ENCODE measurements at regions not wholly inside any gene's neighbourhood (a gene's known extent, or its start where the extent isn't known, plus 50 kb on each side); places are given as distances from the start of the nearest gene placed in this dataset.
A peak's percentile ranks its signal among the peaks of the same experiment; 100 is the strongest.
"Not testable (repeated sequence)": the region's sequence is repeated elsewhere in the genome, so short reads cannot be mapped to it uniquely, and the experiment has no call there.

- DNase-seq, result no peak
Observed at GRCh38 chr17:64771980-64772844, 110.1 kb upstream of the SMURF2 start.

DNA sequence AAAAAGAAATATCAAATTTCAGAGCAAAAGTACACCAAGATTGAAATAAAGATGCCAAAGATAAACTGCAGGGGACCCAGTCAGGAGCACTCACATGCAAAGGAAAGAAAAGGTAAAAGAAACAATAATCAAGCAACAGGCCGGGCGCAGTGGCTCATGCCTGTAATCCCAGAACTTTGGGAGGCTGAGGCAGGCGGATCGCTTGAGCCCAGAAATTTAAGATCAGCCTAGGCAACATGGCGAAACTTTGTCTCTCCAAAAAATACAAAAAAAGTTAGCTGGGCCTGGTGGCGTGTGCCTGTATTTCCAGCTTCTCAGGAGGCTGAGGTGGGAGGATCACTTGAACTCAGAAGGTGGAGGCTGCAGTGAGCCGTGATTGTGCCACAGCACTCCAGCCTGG is 107.6 kb upstream of the SMURF2 start:
- no peak for DNase-seq

GRCh38 chr17:64767269-64767997 is 105.3 kb upstream of the SMURF2 start:
- DNase-seq, result no peak

DNA sequence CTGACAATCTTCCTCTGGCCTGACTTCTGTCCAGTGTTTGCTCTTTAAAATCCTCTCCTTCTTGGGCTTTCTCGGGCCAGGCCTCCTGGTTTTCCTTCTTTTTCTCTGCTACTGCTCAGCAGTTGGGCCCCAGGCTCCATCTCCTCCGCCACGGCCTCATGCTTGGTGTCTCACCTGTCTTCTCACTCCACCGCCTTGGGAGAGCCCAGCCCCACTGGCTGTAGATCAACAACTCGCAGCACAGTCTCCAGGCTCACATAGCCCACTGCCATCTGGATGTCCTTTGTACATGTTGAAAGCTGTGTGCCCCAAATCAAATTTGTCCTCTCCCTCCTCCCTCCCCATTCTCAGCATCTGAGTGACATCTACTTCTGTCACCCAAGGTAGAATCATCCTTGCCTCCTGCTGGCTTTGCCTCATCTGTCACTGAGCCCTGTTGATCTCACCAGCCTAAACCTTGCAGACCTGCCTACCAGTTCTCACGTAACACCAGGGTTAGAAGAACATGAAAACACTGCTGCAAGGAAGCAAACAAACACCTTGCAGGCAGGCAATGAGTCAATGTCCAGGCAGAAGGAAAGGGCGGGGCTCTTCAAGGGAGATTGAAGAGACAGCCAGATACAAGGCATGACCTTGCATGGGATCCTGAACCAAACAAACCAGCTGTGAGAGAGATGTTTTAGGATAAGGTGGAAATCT is 103.2 kb upstream of the SMURF2 start:
- DNase-seq, result no peak

DNA sequence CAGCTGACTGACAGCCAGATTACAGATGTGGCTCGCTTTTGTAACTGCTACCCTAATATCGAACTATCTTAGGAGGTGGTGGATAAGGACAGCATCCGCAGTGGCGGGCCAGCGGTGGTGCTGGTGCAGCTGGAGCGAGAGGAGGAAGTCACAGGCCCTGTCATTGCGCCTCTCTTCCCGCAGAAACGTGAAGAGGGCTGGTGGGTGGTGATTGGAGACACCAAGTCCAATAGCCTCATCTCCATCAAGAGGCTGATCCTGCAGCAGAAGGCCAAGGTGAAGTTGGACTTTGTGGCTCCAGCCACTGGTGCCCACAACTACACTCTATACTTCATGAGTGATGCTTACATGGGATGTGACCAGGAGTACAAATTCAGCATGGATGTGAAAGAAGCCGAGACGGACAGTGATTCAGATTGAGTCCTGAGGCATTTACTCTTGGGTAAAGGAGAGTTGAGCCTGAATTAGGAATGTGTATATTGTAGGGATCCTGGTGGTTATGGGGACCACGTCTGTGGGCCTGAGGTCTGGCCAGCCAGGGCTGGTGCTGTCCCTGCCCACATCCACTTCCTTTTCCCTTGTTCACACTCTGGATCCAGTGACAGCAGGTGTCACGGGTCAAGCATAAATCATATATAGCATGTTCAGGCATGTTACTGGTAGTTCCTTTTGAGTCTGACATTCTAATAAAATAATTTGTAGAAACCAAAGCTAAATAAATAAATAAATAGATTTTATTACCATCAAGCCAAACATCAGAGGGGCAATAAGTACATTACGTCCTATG is 89.0 kb upstream of the SMURF2 start:
- DNase-seq, result no peak

DNA sequence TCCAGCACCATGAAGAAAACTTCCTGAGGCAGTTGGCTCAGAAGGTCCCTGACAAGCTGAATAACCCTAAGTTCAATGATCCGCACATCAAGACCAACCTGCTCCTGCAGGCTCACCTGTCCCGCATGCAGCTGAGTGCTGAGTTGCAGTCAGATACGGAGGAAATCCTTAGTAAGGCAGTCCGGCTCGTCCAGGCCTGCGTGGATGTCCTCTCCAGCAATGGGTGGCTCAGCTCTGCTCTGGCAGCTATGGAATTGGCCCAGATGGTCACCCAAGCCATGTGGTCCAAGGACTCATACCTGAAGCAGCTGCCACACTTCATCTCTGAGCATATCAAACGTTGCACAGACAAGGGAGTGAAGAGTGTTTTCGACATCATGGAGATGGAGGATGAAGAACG is 88.4 kb upstream of the SMURF2 start:
- no peak for DNase-seq

DNA sequence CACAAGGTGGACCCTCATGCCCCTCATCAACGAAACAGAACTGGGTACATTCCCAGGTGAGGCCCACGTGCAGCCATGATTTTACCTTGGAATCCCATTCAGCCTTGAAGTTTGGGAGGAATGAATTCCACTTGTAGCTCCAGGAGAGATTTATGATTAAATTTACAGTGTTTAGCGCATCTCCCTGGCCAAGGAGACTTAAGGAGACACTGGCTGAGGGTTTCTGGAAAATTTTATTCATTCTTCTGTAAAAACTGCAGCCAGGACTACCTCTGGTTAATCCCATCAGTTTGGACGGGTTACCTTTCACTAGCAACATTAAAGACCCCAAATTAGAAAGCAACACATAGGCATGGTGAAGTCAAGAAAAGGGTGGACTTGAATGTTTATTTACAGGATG is 87.2 kb upstream of the SMURF2 start:
- DNase-seq, result no peak

GRCh38 chr17:64747938-64748540 is 85.9 kb upstream of the SMURF2 start:
- DNase-seq, result peak; percentile 28

DNA sequence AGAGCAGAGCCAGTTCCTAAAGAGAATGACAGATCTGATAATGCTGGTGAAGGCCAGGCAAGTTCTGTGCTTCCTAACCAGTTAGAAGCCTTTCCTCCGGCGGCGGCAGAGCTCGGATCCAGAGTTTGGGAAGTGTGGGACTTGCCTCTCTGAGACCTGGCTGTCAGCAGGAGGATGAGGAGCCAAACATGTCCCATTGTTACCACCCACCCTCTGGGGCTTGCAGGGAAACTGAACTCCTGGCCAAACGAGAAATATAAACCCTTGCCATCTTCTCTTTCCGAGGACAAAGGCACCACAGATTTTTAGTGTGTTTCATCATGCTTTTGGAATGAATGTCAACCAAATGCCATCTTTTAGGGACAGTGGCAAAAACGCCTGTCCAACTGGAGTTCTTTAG is 80.2 kb upstream of the SMURF2 start:
- DNase-seq, result no peak

- peak; percentile 58 for DNase-seq
Observed at GRCh38 chr17:64741916-64742315, 79.8 kb upstream of the SMURF2 start.

GRCh38 chr17:64741038-64741641 is 79.0 kb upstream of the SMURF2 start:
- DNase-seq, result peak; percentile 93

DNA sequence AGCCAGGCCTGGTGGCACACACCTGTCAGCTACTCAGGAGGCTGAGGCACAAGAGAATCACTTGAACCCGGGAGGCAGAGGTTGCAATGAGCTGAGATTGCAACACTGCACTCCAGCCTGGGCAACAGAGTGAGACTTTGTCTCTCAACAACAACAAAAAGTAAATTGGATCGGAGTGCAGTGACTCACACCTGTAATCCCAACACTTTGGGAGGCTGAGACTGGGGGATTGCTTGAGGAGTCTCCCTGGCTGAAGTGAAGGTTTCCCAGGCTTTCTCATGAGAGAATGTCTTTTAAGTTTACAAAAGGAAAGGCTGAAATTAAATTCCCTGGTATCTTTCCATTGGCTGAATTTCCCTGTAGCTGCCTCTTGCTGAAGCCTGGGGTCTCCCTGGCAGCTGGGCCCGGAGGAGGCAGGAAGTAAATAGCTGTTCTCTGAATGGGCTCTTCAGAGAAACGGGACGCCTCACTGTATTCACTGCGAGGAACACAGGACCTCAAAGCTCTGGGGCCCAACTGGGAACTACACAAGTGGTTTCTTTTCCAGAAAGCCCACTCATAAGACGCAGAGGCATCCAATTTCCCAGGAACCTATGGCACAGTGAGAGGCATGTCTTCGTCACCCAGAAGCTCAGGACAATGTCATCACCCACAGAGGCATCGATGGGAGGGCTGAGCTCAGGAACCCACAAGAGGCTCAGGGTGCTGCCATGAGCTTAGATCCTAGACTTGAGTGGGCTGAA is 77.4 kb upstream of the SMURF2 start:
- peak; percentile 79 for DNase-seq

GRCh38 chr17:64736804-64737492 is 74.8 kb upstream of the SMURF2 start:
- DNase-seq, result peak; percentile 56

DNA sequence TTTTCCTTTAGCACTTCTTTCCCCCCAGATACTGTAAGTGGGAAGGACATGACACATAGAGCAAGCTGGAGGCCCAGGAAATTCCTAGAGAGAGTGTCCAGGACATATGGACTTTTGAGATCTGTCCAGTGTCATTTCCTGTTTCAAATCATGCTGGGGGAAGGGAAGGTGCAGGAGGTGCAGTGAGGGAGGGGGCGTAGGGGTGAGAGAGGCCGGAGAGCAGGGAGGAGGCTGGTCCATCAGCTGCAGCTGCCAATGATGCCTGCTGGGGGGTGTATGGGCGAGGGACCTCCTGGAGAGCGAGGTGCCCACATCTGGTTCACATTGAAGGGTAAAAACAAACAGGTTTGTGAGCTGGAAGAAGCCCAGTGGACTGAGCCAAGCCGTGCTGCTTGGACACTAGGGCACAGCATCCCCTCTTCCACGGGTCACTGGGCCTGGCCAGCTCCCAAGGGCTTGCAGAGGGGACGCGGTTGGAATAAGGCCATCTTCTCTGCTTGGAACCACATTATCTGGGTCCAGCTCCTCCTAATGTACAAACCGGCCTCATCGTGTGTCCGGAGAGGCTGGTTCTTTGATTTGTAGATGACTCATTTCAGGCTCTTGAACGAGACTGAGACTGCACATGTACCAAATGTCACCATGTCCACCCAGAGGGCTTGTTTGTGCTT is 70.4 kb upstream of the SMURF2 start:
- no peak for DNase-seq

DNA sequence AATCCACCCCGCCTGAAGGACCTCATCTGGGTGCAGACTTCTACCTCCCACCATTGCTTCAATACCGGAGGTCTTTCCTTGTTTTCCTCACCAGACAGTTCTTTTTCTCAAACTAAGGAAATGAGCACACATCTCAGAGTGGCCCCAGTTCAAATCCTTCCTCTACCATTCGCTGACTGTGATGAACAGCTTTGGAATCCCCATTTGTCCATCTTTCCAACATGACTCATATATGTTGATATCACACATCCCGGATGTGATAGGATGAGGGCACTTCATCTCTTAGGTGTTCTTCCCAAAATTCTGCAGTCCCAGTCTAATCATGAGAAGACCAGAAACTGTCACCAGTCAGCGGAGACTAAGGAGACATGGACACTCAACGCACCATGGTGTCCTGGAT is 67.9 kb upstream of the SMURF2 start:
- not testable (repeated sequence) for DNase-seq

GRCh38 chr17:64729201-64729600 is 67.1 kb upstream of the SMURF2 start:
- no peak for DNase-seq

DNA sequence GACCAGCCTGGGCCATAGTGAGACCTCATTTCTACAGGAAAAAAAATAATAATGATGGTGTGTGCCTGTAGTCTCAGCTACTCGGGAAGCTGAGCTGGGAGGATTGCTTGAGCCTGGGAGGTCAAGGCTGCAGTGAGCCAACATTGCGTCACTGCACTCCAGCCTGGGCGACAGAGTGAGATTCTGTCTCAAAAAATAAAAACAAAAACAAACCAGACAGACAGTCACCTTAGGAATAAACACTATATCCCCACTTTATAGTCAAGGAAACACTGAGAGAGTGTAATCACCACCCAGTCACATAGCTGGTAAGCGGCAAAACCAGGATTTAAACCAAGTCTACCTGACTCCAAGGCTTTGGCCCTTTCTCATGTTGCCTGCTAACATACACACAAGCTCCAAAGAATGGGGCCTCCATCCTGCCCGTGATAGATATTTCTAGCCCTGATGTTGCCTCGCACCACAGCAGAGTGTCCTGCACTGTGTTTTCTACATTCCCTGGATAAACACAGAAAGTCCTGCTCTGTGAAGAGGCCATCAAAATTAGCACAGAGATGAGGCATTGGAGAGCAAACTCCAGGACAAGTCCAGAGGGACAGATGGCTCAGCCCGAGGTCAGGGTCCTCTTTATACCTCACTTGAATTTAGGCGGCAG is 66.1 kb upstream of the SMURF2 start:
- no peak for DNase-seq

- not testable (repeated sequence) for DNase-seq
Observed at GRCh38 chr17:64726025-64726424, 63.9 kb upstream of the SMURF2 start.

DNA sequence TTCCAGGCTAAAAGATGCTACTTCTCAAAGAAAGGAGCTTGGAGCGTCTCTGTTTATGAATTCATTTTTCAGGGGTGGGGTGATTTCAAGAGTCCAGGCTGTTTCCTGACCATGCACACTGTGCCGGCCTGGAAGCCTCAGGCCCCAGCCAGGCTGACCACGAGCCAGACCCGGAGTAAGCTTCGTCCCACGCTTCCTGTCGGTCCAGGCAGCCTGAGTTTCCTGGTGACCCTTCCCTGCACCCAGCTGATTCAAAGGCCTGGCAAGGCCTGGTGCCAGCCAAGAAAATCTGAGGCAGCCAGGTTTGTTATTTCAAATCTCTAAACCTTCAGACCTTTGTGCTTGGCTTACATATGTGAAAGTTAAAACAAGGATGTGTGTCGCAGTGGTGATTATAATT is 62.1 kb upstream of the SMURF2 start:
- DNase-seq, result not testable (repeated sequence)
